LNCAP (cell line): ENCODE measurements at regions not wholly inside any gene's neighbourhood (a gene's known extent, or its start where the extent isn't known, plus 50 kb on each side); places are given as distances from the start of the nearest gene placed in this dataset.

ENCODE experiments used
- TF ChIP-seq, protein P1 (sequence below): fragments of 450-650 bp; IDR thresholded peaks from 2 replicates; pipeline ENCODE4 v1.5.1; 2017; ENCODE audit warnings: mild to moderate bottlenecking

DNA sequence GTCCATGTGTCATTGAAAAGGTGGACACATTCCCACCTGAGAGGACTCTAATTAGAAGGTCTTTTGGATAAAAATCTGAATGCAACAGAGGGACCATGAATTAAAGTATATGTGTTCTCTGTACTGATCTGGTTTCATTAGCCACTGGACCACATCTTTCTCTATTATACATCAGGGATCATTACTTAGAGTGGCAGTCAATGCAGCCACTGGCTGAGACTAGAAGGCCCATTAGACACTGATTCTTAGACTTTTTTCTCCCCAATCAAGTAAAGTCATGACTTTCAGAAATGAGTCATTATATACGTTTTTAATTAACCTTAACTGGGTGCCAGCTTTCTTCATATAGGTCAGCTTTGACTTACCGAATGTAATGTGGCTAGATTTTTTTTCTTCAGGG is 550.8 kb upstream of the CFAP20DC start:
- TF ChIP-seq, protein P1, sequence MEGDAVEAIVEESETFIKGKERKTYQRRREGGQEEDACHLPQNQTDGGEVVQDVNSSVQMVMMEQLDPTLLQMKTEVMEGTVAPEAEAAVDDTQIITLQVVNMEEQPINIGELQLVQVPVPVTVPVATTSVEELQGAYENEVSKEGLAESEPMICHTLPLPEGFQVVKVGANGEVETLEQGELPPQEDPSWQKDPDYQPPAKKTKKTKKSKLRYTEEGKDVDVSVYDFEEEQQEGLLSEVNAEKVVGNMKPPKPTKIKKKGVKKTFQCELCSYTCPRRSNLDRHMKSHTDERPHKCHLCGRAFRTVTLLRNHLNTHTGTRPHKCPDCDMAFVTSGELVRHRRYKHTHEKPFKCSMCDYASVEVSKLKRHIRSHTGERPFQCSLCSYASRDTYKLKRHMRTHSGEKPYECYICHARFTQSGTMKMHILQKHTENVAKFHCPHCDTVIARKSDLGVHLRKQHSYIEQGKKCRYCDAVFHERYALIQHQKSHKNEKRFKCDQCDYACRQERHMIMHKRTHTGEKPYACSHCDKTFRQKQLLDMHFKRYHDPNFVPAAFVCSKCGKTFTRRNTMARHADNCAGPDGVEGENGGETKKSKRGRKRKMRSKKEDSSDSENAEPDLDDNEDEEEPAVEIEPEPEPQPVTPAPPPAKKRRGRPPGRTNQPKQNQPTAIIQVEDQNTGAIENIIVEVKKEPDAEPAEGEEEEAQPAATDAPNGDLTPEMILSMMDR: no peak

DNA sequence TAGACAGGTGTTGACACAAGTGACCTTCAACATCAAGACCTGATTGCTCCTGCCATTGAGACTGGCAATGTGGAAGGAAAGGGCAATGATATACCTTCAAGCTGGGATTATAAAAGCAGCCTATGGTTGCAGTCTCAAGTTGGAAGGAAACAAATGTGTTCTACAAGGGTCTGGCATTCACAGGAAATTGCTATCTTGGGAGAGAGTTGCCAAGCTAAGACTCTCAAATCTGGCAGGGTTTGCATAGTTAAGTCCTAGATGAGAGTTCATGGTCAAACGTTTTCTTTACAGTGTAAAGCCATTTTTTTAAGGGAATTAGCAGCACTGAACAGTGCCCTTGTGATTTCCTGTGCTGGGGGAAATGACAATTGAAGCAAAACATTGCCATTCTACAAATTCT is 546.9 kb upstream of the CFAP20DC start:
- TF ChIP-seq, protein P1: no peak

- TF ChIP-seq, protein P1: no peak
Observed at GRCh38 chr3:59595830-59596229, 546.0 kb upstream of the CFAP20DC start.

DNA sequence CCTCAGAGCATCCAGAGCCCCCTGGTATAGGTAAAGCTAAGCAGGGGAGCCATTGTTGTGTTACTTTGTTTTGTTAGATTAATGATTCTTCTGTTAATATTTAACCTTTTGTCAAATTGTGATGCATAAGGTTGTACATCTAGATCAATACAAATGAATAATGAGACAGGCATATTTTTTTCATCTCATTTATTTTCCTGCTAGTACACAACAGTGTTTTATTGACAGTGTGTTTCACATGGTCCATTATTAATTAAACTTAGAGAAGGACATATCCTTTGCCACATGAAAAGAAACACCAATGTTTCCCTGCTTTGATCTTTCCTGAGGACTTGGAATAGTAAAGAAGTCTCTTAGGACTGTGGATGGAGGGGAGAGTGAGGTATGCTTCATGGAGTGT is 543.6 kb upstream of the CFAP20DC start:
- TF ChIP-seq, protein P1: no peak

- TF ChIP-seq, protein P1: no peak
Observed at GRCh38 chr3:59580996-59581395, 531.2 kb upstream of the CFAP20DC start.

GRCh38 chr3:59580499-59580898 is 530.7 kb upstream of the CFAP20DC start:
- TF ChIP-seq, protein P1: no peak

DNA sequence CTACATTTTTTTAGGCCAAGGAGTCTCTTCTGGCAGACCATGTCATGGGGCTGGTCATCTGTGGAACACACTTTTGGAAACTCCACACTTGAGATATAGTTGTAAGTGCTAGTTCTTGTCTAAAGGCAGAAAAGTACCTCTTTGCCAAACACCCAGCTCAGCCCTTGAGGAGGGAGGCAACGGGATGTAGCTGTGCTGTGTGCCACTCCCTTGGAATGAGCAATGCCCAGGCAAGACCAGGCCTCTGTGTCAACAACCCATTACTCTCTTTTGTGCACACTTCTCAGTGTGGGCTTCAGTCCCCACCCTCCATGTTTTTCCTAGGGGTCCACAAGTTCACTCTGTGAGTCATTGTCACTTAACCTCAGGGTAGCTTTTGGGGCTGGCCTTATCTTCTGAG is 528.3 kb upstream of the CFAP20DC start:
- TF ChIP-seq, protein P1: no peak

- TF ChIP-seq, protein P1: no peak
Observed at GRCh38 chr3:59576606-59577005, 526.8 kb upstream of the CFAP20DC start.
